Nephron (organoid): ENCODE measurements at regions not wholly inside any gene's neighbourhood (a gene's known extent, or its start where the extent isn't known, plus 50 kb on each side); places are given as distances from the start of the nearest gene placed in this dataset.

Source experiments
- H3K27ac Mint-ChIP-seq, 3 experiments: 2 replicates each; pipeline ENCODE4 v1.8.0; 2020; ENCODE audit warnings: mixed read lengths in 3 of 3, mild to moderate bottlenecking in 2 of 3, moderate library complexity in 1 of 3
- H3K27me3 Mint-ChIP-seq: 2 replicates; pipeline ENCODE4 v1.8.0; 2021; ENCODE audit warnings: low read depth, mild to moderate bottlenecking, moderate library complexity, mixed read lengths
- H3K36me3 Mint-ChIP-seq: 2 replicates; pipeline ENCODE4 v1.8.0; 2020; ENCODE audit warnings: low read depth, mixed read lengths
- H3K4me1 Mint-ChIP-seq: 2 replicates; pipeline ENCODE4 v1.8.0; 2020; ENCODE audit warnings: mixed read lengths
- H3K4me3 Mint-ChIP-seq, 3 experiments: 2 replicates each; pipeline ENCODE4 v1.8.0; 2020; ENCODE audit warnings: mild to moderate bottlenecking in 3 of 3, mixed read lengths in 3 of 3, moderate library complexity in 2 of 3
- H3K9me3 Mint-ChIP-seq: 2 replicates; pipeline ENCODE4 v1.8.0; 2020; ENCODE audit warnings: mixed read lengths
- TF ChIP-seq, protein P1 (sequence below), 3 experiments: fragments of 200-600 bp; sonication (generic); IDR thresholded peaks; one replicate each; pipeline ENCODE4 v1.5.0; 2021; ENCODE audit warnings: antibody characterized with exemption in 3 of 3; ENCODE audit not compliant: unreplicated experiment in 3 of 3

DNA sequence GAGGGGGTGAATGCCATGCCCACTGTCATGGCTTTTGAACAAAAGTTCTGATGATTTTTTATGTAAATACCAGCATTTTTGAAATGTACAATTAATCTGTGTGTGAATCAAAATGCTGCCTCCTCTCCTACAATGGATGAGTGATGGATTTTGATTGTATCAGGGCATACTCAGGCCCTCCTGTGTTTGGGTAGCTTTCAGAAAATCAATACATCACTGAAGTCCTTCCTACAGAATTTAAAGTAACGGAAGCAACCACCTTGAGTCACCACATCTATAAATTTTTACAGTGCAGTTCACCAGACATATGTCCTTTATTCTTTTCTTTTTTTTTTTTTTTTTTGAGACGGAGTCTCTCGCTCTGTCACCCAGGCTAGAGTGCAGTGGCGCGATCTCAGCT, 867.3 kb downstream of the EPHA4 start:
- H3K27me3 Mint-ChIP-seq, result no peaks in the 10 kb centered on the region
- no peak overlapping the region for H3K27ac Mint-ChIP-seq
- H3K36me3 Mint-ChIP-seq, result no peaks in the 10 kb centered on the region
- TF ChIP-seq, protein P1, sequence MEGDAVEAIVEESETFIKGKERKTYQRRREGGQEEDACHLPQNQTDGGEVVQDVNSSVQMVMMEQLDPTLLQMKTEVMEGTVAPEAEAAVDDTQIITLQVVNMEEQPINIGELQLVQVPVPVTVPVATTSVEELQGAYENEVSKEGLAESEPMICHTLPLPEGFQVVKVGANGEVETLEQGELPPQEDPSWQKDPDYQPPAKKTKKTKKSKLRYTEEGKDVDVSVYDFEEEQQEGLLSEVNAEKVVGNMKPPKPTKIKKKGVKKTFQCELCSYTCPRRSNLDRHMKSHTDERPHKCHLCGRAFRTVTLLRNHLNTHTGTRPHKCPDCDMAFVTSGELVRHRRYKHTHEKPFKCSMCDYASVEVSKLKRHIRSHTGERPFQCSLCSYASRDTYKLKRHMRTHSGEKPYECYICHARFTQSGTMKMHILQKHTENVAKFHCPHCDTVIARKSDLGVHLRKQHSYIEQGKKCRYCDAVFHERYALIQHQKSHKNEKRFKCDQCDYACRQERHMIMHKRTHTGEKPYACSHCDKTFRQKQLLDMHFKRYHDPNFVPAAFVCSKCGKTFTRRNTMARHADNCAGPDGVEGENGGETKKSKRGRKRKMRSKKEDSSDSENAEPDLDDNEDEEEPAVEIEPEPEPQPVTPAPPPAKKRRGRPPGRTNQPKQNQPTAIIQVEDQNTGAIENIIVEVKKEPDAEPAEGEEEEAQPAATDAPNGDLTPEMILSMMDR (IDR thresholded peaks at IDR 0.05; ENCODE audit: unreplicated experiment in 3 of 3), result no peak
- H3K9me3 Mint-ChIP-seq, result peaks cover 11% of the 10 kb centered on the region
- peaks cover 5% of the 10 kb centered on the region for H3K4me1 Mint-ChIP-seq
- H3K4me3 Mint-ChIP-seq, result no peak overlapping the region

DNA sequence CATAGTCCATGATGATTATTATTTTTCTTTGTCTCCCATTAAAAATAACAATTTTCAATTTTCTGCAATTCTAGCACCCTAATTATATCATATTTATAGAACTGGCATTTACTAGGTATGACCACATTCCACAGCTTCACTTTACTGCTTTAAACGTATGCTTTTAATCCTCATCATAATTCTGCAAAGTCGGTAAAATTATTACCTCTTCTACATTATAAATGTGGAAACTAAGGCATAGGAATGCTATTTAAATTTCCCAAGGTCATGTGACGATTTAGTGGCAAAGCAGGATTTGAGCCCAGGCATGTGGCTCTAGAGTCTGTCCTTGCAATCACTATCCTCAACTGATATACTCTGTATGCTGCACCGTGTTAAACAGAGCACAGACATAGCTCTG, 866.4 kb downstream of the EPHA4 start:
- Mint-ChIP-seq H3K36me3 (no peaks in the 10 kb centered on the region), H3K27ac (no peak overlapping the region), H3K4me3 (no peak overlapping the region), H3K9me3 (peaks cover 10% of the 10 kb centered on the region), H3K27me3 (no peaks in the 10 kb centered on the region), H3K4me1 (peaks cover 7% of the 10 kb centered on the region)
- TF ChIP-seq, protein P1 (IDR thresholded peaks at IDR 0.05; ENCODE audit: unreplicated experiment in 3 of 3), result no peak

DNA sequence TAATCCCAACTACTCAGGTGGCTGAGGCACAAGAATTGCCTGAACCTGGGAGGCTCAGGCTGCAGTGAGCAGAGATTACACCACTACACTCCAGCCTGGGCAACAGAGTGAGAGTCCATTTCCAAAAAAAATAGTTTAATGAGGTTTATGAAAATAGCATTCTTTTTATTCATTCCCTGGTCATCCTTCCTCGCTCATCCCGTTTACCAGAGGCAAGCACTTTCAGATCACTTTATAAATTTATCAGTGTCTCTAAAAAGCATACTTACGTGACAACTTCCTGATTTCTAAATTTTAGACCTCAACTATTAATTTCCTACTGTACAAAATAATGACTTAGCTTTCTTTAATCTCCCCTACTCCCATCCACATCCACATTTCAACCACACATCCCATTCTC, 864.8 kb downstream of the EPHA4 start:
- peaks cover 7% of the 10 kb centered on the region for H3K4me1 Mint-ChIP-seq
- peaks cover 3% of the 10 kb centered on the region for H3K9me3 Mint-ChIP-seq
- TF ChIP-seq, protein P1 (IDR thresholded peaks at IDR 0.05; ENCODE audit: unreplicated experiment in 3 of 3), result no peak
- H3K27me3 Mint-ChIP-seq, result no peaks in the 10 kb centered on the region
- H3K36me3 Mint-ChIP-seq, result no peaks in the 10 kb centered on the region
- no peak overlapping the region for H3K27ac Mint-ChIP-seq
- H3K4me3 Mint-ChIP-seq, result no peak overlapping the region

DNA sequence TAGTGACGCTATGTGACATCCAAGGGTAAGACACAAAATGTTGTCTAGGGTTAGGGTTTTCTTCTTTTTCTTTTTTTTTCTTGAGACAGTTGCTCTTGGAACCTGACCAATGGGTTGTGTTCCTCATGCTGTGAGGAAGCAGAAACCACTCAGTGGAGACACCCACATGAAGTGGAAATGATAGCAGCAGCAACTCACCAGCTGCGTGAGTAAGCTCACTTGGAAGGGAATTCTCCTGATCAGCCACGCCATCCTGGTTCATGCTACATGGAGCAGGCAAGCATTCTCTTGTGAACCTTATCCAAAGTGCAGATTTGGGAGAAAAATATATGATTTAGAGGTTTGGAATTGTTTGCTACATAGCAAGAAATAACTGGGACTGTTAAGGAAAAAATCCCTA, 863.7 kb downstream of the EPHA4 start:
- Mint-ChIP-seq H3K27ac (no peak overlapping the region), H3K4me1 (peaks cover 7% of the 10 kb centered on the region), H3K36me3 (no peaks in the 10 kb centered on the region), H3K4me3 (no peak overlapping the region), H3K27me3 (no peaks in the 10 kb centered on the region), H3K9me3 (peaks cover 3% of the 10 kb centered on the region)
- TF ChIP-seq, protein P1 (IDR thresholded peaks at IDR 0.05; ENCODE audit: unreplicated experiment in 3 of 3), result no peak

DNA sequence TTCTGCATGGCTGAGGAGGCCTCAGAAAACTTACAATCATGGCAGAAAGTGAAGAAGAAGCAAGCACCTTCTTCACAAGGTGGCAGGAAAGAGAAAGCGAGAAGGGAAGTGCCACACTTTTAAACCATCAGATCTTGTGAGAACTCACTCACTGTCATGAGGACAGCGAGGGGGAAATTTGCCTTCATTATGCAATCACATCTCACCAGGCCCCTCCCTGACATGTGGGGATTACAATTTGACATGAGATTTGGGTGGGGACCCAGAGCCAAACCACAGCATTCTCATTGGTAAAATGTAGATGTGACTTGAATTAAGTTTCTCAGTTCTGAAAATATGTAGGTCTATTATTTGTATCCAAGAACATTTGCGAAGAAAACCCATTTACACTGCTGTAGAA, 854.8 kb downstream of the EPHA4 start:
- Mint-ChIP-seq H3K36me3 (peaks cover 4% of the 10 kb centered on the region), H3K27me3 (no peaks in the 10 kb centered on the region), H3K27ac (no peak overlapping the region), H3K4me1 (no peaks in the 10 kb centered on the region), H3K4me3 (no peak overlapping the region), H3K9me3 (peaks cover 18% of the 10 kb centered on the region)
- TF ChIP-seq, protein P1 (IDR thresholded peaks at IDR 0.05; ENCODE audit: unreplicated experiment in 3 of 3), result no peak

DNA sequence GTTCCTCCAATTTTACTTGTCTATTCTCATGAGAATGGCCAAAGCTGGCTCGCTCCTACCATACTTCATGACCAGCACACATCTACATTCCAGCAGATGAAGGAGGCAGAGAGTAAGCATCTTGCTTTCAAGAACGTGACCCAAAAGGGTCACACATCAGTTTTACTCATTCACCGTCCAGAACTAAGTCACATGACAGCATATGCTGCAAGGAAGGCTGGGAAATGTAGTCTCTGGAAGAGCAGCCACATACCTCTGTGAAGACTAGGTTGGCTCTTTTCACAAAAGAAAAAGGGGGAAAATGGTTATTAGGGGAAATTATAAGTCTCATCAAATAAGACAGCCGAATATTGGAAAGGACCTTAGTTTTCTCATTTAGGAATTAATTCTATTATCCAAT, 835.3 kb downstream of the EPHA4 start:
- Mint-ChIP-seq H3K27me3 (no peaks in the 10 kb centered on the region), H3K9me3 (peaks cover 13% of the 10 kb centered on the region), H3K36me3 (peaks cover 4% of the 10 kb centered on the region), H3K4me3 (no peak overlapping the region), H3K4me1 (no peaks in the 10 kb centered on the region), H3K27ac (no peak overlapping the region)
- TF ChIP-seq, protein P1 (IDR thresholded peaks at IDR 0.05; ENCODE audit: unreplicated experiment in 3 of 3), result no peak
